Kidney tubule cell (primary cell): ENCODE measurements at regions not wholly inside any gene's neighbourhood (a gene's known extent, or its start where the extent isn't known, plus 50 kb on each side); places are given as distances from the start of the nearest gene placed in this dataset.
A peak's percentile ranks its signal among the peaks of the same experiment; 100 is the strongest.

Experiments
- DNase-seq: peaks from one replicate; pipeline ENCODE4 v3.0.0-alpha.2; 2018; ENCODE audit warnings: low spot score

- no peak for DNase-seq
Measured at GRCh38 chr5:157913575-157913974, 54.6 kb upstream of the CLINT1 start.

DNA sequence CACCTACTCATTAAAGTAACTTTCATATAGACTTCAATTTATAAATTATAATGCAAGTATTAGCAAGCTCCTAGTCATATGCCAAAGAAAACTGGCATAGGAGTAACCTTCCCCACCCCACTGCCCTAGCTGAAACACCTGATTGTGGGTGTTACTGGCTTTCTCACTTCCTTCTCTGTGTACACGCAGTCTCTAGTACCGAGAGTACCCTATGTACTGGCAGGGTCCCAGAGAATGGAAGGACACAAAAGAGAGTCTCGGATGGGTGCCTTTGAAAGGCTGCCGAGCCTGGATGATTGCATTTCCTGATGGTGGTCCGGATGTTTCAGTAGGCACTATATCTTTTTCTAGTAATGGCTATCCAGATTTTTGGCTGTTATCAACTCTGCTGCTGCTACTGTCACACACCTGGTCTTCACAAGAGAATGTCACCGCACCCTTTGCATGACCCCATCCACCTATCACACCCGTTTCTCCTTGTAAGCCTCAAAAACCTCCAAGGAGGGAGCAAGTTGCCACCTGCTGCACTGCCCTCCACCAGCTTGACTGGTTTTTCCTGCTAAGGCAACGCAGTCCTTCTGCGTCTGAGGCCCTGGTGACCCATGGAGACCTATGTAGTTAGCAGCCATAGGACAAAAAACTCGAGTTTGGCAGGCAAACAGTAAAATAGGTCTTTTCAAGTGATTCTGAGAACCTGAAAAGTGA is 53.8 kb upstream of the CLINT1 start:
- peak; percentile 51 for DNase-seq

- DNase-seq, result no peak
Measured at GRCh38 chr5:157911568-157911967, 52.6 kb upstream of the CLINT1 start.
